GM13976 (cell line): ENCODE measurements at regions not wholly inside any gene's neighbourhood (a gene's known extent, or its start where the extent isn't known, plus 50 kb on each side); places are given as distances from the start of the nearest gene placed in this dataset.

Experiments
- DNase-seq: peaks from one replicate; pipeline ENCODE4 v3.0.0; 2012; ENCODE audit warnings: low spot score
- CTCF ChIP-seq: IDR thresholded peaks from 2 replicates; pipeline ENCODE4 v1.5.1; 2012; ENCODE audit warnings: borderline replicate concordance, mild to moderate bottlenecking; ENCODE audit not compliant: insufficient read depth; ENCODE audit errors: extremely low read depth, missing control alignments, control extremely low read depth
- in situ Hi-C: fragments of 300-500 bp; cut with MboI; formaldehyde crosslinking; loops from one replicate; pipeline ENCODE4 v1.12.0; 2022; ENCODE audit warnings: low sequenced_read_pairs, mixed read lengths, inconsistent platforms; ENCODE audit not compliant: unreplicated experiment

DNA sequence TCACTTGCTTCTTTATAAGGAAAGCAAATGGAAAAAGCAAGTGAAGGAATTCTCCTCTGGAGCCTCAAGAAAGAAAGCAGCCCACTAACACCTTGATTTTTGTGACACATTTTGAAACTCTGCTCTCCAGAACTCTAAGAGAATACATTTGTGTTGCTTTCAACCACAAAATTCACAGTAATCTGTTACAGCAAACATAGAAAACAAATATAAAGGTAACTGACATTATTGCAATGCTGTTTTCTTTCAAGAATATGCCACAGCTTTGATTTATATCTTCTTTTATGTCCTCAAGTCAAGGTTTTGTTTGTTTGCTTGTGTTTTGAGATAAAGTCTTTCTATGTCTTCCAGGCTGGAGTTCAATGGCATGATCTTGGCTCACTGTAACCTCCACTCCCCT is 103.1 kb upstream of the FIGN start:
- no peak for TF ChIP-seq CTCF
- DNase-seq: no peak

DNA sequence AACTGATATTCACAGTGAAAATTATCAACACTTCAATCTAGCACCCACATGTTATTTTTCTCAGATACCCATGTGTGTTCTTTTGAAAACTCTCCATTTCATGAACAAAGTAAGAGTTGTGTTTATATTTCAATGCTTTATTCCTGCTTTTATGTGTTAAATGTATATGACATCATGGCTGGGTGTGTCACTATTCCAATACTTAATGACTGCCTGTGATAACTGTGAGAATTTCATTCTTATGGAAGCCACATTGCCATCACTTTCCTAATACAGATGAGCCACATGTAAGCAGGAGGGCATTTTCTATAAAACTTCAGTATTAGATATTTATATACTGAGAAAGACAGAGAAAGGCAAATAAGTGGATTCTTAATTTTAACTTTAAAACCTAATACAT is 100.4 kb upstream of the FIGN start:
- no peak for TF ChIP-seq CTCF
- in situ Hi-C loops: no loop called here
- no peak for DNase-seq

More for the DNA sequence above, 103.1 kb upstream of the FIGN start:
- in situ Hi-C loops: no loop called here

GRCh38 chr2:163834841-163835240 is 99.0 kb upstream of the FIGN start:
- TF ChIP-seq CTCF: no peak
- in situ Hi-C loops: no loop called here
- DNase-seq: no peak

DNA sequence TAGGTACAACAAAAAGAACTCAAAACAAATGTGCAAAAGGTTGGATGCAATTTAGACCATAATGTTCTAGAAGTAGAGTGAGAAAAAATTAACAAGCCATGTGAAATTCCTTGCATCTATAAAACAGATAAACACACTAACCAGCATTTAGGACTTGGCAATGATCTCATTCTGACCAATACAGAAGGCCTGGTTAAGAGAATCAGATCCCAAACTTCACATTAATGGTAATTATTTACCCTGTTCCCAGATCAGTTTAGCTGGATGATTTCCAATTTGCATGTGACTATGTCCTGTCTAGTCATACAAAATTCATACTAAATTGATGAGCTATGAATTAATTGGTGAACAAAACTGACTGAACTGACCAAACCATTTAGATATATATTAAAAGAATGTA is 98.4 kb upstream of the FIGN start:
- in situ Hi-C loops: no loop called here
- no peak for DNase-seq

DNA sequence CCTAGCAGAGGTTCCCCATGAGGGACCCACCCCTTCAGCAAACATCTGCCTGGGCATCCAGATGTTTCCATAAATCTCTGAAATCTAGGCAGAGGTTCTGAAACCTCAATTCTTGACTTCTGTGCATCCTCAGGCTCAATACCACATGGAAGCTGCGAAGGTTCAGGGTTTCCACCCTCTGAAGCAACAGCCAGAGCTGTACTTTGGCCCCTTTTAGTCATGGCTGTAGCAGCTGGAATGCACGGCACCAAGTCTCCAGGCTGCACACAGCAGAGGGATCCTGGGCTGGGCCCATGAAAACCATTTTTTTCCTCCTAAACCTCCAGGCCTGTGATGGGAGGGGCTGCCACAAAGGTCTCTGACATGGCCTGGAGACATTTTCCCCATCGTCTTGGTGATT is 93.0 kb upstream of the FIGN start:
- no peak for TF ChIP-seq CTCF
- no peak for DNase-seq
- in situ Hi-C loops: no loop called here

More for the DNA sequence above, 98.4 kb upstream of the FIGN start:
- TF ChIP-seq CTCF: no peak

DNA sequence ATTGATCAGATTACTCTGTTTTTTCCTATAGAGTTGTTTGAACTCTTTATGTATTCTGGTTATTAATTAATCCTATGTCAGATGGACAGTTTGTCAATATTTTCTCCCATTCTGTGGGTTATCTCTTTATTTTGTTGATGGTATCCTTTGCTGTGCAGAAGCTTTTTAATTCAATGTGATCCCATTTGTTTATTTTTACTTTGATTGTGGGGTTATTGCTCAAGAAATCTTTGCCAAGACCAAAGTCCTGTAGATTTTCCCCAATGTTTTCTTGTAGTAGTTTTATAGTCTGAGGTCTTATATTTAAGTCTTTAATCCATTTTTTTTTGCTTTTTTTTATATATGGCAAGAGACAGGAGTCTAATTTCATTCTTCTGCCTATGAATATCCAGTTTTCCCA is 86.2 kb upstream of the FIGN start:
- in situ Hi-C loops: no loop called here
- DNase-seq: no peak
- no peak for TF ChIP-seq CTCF
